ENCODE measurements at regions not wholly inside any gene's neighbourhood (a gene's known extent, or its start where the extent isn't known, plus 50 kb on each side); places are given as distances from the start of the nearest gene placed in this dataset.

DNA sequence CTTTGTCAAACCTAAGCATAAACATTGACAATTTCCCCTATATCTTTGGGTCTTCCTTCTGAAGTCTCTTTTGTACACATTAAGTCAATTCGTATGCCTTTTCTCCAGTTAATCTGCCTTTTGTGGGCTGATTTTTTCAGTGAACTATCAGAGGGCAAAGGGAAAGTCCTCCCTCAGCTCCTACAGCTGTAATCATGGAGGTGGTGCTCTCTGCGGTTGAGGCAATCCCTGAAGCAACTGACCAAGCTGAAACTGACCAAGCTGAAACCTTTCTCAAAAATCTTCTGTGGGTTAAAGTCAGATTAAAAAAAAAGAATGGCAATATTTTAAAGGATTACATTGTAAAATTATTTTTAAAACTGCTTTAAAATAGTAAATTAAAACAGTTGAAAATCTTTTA, 105.8 kb upstream of the DNAJC10 start:
- Histone ChIP-seq H3K4me1 (ENCODE audit: control insufficient read depth in 5 of 5, insufficient read depth in 5 of 5, low read length in 5 of 5) (no peaks in the 10 kb centered on the region), H3K4me3 (ENCODE audit: low read depth in 1 of 5, low read length in 5 of 5) (no peak overlapping the region), H3K9me3 (ENCODE audit: control insufficient read depth in 5 of 5, low read length in 5 of 5) (no peaks in the 10 kb centered on the region), H3K9ac (ENCODE audit: low read length in 5 of 5) (no peak overlapping the region), H3K36me3 (ENCODE audit: control insufficient read depth in 5 of 5, insufficient read depth in 5 of 5, low read length in 5 of 5) (no peaks in the 10 kb centered on the region), H3K27ac (ENCODE audit: low read depth, low read length) (no peak overlapping the region), H3K27me3 (ENCODE audit: control insufficient read depth in 5 of 5, insufficient read depth in 4 of 5, low read length in 5 of 5) (no peaks in the 10 kb centered on the region)

DNA sequence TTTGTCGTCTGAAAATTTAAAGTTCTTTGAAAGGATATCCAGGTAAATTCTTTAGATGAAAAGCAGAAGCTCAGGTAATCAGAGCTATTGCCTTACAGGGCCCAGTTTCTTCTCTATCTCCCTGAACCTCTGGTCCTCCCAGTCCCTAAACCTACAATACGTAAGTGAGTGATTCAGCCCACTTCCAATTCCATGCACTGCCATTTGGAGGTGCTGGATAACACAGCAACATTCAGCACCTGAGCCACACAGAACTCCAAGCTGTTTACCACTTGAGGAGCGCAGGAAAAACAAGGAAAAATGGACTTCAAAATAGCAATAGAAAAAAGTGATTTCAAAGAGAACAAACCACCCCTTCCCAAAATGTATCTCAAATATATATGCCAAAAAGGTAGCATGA, 105.0 kb upstream of the DNAJC10 start:
- H3K4me1 ChIP-seq (ENCODE audit: control insufficient read depth in 5 of 5, insufficient read depth in 5 of 5, low read length in 5 of 5) = no peaks in the 10 kb centered on the region
- no peak overlapping the region for H3K9ac ChIP-seq (ENCODE audit: low read length in 5 of 5)
- no peak overlapping the region for H3K27ac ChIP-seq (ENCODE audit: low read depth, low read length)
- no peak overlapping the region for H3K4me3 ChIP-seq (ENCODE audit: low read depth in 1 of 5, low read length in 5 of 5)
- no peaks in the 10 kb centered on the region for H3K27me3 ChIP-seq (ENCODE audit: control insufficient read depth in 5 of 5, insufficient read depth in 4 of 5, low read length in 5 of 5)
- H3K36me3 ChIP-seq (ENCODE audit: control insufficient read depth in 5 of 5, insufficient read depth in 5 of 5, low read length in 5 of 5) = no peaks in the 10 kb centered on the region
- H3K9me3 ChIP-seq (ENCODE audit: control insufficient read depth in 5 of 5, low read length in 5 of 5) = no peaks in the 10 kb centered on the region

DNA sequence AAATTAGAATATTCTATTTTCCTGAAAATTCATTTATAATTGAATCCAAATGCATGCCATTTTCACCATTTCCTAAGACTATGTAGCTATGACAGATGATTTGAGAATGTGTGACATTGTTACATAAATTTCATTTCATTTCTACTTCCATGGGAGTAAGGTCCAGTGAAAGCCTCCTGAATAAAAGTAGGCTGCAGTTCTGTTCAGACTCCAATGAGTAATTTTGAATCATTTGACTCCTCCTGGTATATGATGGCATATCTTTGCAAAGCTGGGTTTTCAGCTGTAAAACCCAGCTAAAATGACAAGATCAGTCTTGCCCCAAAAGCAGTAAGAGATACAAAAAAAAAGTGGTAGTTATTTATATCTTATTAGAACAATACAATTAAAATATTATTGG, 101.0 kb upstream of the DNAJC10 start:
- no peak overlapping the region for H3K9ac ChIP-seq (ENCODE audit: low read length in 5 of 5)
- H3K27ac ChIP-seq (ENCODE audit: low read depth, low read length) = no peak overlapping the region
- no peaks in the 10 kb centered on the region for H3K4me1 ChIP-seq (ENCODE audit: control insufficient read depth in 5 of 5, insufficient read depth in 5 of 5, low read length in 5 of 5)
- no peaks in the 10 kb centered on the region for H3K36me3 ChIP-seq (ENCODE audit: control insufficient read depth in 5 of 5, insufficient read depth in 5 of 5, low read length in 5 of 5)
- no peaks in the 10 kb centered on the region for H3K27me3 ChIP-seq (ENCODE audit: control insufficient read depth in 5 of 5, insufficient read depth in 4 of 5, low read length in 5 of 5)
- H3K4me3 ChIP-seq (ENCODE audit: low read depth in 1 of 5, low read length in 5 of 5) = no peak overlapping the region
- no peaks in the 10 kb centered on the region for H3K9me3 ChIP-seq (ENCODE audit: control insufficient read depth in 5 of 5, low read length in 5 of 5)

DNA sequence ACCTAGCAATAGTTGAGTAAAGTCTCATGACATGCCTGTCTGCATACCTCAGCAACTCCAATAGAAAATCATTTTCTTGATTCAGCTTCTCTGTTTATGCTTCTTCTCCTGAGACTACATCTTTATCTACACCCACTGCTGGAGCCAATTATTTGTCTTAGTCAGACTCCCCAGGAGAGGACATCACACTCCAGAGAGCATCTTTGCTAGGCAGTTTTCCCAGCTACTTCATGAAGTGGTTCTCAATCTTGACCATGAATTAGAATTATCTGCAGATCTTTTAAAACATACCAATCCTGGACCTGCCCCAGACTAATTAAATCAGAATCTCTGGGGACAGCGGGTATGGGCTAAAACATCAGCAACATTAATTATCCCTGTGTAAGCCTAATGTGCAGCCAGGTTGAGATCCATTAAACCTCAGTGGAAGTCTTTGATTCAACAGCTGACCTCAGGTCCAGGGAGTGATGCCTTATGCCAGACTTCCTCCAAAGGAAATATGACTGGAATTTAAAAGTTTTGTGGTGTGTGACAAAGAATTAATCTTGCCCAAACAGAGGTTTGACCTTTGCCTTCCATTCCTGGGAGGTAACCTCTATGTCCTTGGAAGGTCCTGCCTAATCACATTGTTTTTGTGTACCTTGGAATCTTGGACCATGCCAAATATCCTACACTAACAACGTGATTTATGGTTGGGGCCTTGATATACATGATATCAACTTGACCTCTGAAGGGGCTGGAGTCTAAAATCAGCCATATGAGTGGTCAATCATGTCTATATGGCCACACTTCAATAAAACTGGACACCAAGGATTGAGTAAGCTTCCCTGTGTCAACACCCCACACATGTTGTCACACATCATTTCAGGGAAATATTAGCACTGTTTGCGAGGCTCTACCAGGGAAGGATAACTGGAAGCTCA, 99.3 kb upstream of the DNAJC10 start:
- Histone ChIP-seq H3K27me3 (ENCODE audit: control insufficient read depth in 5 of 5, insufficient read depth in 4 of 5, low read length in 5 of 5) (no peaks in the 10 kb centered on the region), H3K9ac (ENCODE audit: low read length in 5 of 5) (no peak overlapping the region), H3K9me3 (ENCODE audit: control insufficient read depth in 5 of 5, low read length in 5 of 5) (no peaks in the 10 kb centered on the region), H3K36me3 (ENCODE audit: control insufficient read depth in 5 of 5, insufficient read depth in 5 of 5, low read length in 5 of 5) (no peaks in the 10 kb centered on the region), H3K27ac (ENCODE audit: low read depth, low read length) (no peak overlapping the region), H3K4me3 (ENCODE audit: low read depth in 1 of 5, low read length in 5 of 5) (no peak overlapping the region), H3K4me1 (ENCODE audit: control insufficient read depth in 5 of 5, insufficient read depth in 5 of 5, low read length in 5 of 5) (no peaks in the 10 kb centered on the region)

DNA sequence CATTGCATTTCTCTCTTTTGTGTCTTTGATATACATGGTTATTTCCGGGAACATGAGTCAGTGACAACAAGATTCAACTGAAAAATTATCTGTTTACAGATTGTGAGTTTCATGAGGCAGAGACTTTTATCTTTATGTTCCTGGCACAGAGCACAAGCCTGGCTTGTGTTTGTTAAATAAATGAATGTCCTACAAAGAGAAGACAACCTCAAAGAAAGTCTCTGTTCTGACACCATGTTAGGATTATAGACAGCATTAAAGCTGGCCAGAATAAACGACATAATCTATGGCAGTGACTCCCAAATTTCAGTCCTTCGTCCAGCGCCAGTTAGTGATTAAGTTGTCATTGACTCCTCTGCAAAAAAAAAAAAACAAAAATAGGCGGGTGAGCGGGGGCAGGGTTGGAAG, 97.4 kb upstream of the DNAJC10 start:
- Histone ChIP-seq H3K4me1 (ENCODE audit: control insufficient read depth in 5 of 5, insufficient read depth in 5 of 5, low read length in 5 of 5) (no peaks in the 10 kb centered on the region), H3K27me3 (ENCODE audit: control insufficient read depth in 5 of 5, insufficient read depth in 4 of 5, low read length in 5 of 5) (no peaks in the 10 kb centered on the region), H3K36me3 (ENCODE audit: control insufficient read depth in 5 of 5, insufficient read depth in 5 of 5, low read length in 5 of 5) (no peaks in the 10 kb centered on the region), H3K27ac (ENCODE audit: low read depth, low read length) (no peak overlapping the region), H3K4me3 (ENCODE audit: low read depth in 1 of 5, low read length in 5 of 5) (no peak overlapping the region), H3K9ac (ENCODE audit: low read length in 5 of 5) (no peak overlapping the region), H3K9me3 (ENCODE audit: control insufficient read depth in 5 of 5, low read length in 5 of 5) (no peaks in the 10 kb centered on the region)

DNA sequence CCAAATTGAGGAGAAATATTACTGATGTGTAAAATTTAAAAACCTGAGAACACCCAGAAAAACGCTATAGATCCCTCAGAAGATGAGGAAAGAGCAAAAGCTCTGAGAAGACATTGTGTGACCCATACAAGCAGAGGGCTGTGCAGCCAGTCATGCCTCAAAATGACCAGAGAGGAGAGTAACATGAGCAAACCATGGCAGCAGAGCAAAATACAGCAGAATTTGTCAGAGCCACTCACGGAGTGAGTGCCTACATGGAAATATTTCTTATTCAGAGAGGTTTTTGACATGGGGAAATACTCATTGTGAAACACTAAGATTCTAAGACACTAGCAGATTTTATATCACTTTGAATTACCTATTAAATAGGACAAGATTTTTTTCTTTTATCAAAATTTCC, 96.8 kb upstream of the DNAJC10 start:
- Histone ChIP-seq H3K27me3 (ENCODE audit: control insufficient read depth in 5 of 5, insufficient read depth in 4 of 5, low read length in 5 of 5) (no peaks in the 10 kb centered on the region), H3K4me1 (ENCODE audit: control insufficient read depth in 5 of 5, insufficient read depth in 5 of 5, low read length in 5 of 5) (no peaks in the 10 kb centered on the region), H3K36me3 (ENCODE audit: control insufficient read depth in 5 of 5, insufficient read depth in 5 of 5, low read length in 5 of 5) (no peaks in the 10 kb centered on the region), H3K9me3 (ENCODE audit: control insufficient read depth in 5 of 5, low read length in 5 of 5) (no peaks in the 10 kb centered on the region), H3K4me3 (ENCODE audit: low read depth in 1 of 5, low read length in 5 of 5) (no peak overlapping the region), H3K9ac (ENCODE audit: low read length in 5 of 5) (no peak overlapping the region), H3K27ac (ENCODE audit: low read depth, low read length) (no peak overlapping the region)

DNA sequence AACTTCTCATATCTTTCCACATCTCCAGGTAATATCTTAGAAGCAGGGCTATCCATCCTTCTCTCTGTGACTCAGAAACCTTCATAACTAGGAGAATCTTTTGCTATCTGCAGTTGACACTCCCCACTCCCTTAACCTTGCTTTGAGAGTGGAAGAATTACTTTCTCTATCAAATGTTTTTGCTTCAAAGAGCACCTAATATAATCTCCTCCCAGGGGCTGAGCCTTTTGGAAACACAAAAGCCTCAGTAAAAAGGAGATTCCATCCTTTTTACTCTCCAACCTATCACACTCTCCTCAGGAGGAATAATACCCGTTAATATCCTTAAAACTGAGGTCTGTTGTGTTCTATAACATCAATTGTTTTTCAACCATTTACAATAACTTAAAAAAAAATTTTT, 94.9 kb upstream of the DNAJC10 start:
- no peaks in the 10 kb centered on the region for H3K4me1 ChIP-seq (ENCODE audit: control insufficient read depth in 5 of 5, insufficient read depth in 5 of 5, low read length in 5 of 5)
- no peak overlapping the region for H3K27ac ChIP-seq (ENCODE audit: low read depth, low read length)
- H3K4me3 ChIP-seq (ENCODE audit: low read depth in 1 of 5, low read length in 5 of 5) = no peak overlapping the region
- H3K36me3 ChIP-seq (ENCODE audit: control insufficient read depth in 5 of 5, insufficient read depth in 5 of 5, low read length in 5 of 5) = no peaks in the 10 kb centered on the region
- no peak overlapping the region for H3K9ac ChIP-seq (ENCODE audit: low read length in 5 of 5)
- H3K27me3 ChIP-seq (ENCODE audit: control insufficient read depth in 5 of 5, insufficient read depth in 4 of 5, low read length in 5 of 5) = no peaks in the 10 kb centered on the region
- H3K9me3 ChIP-seq (ENCODE audit: control insufficient read depth in 5 of 5, low read length in 5 of 5) = no peaks in the 10 kb centered on the region

DNA sequence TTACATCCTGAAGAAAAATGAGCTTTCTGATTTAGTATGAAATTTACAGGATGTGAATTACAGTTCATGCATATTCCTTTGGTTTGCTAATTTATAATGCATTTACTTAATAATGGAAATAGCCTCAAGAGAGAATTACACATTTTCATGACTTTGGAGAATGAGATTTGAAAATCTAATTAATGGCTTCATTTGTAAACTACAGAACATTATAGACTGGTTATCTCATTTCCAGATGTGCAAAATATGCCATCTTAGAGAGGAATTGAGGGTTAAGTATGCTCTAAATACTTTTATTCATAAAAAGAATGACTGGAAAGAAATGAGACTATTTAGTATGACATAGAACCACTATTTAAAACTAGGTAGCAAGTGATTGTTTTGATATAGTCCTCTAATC, 94.2 kb upstream of the DNAJC10 start:
- Histone ChIP-seq H3K4me1 (ENCODE audit: control insufficient read depth in 5 of 5, insufficient read depth in 5 of 5, low read length in 5 of 5) (no peaks in the 10 kb centered on the region), H3K27me3 (ENCODE audit: control insufficient read depth in 5 of 5, insufficient read depth in 4 of 5, low read length in 5 of 5) (no peaks in the 10 kb centered on the region), H3K4me3 (ENCODE audit: low read depth in 1 of 5, low read length in 5 of 5) (no peak overlapping the region)

DNA sequence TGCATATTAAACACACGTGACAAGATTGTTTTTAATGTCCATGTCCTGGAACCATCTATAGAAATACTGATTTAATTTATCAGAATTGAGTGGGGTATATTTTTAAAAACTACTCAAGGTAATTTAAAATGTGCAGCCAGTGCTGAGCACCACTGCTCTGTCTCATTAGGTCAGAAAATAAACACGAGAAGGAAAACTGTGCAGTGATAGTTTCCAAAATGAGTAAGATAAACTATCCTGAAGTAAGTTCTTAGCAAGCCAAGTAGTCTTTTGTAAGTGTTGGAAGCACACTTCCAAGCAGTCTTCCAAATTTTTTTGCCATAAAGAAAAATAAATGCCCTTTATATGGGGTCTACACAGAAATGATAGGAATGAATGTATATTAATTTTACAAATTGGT, 93.8 kb upstream of the DNAJC10 start:
- no peaks in the 10 kb centered on the region for H3K27me3 ChIP-seq (ENCODE audit: control insufficient read depth in 5 of 5, insufficient read depth in 4 of 5, low read length in 5 of 5)
- H3K27ac ChIP-seq (ENCODE audit: low read depth, low read length) = no peak overlapping the region
- no peaks in the 10 kb centered on the region for H3K36me3 ChIP-seq (ENCODE audit: control insufficient read depth in 5 of 5, insufficient read depth in 5 of 5, low read length in 5 of 5)
- H3K9me3 ChIP-seq (ENCODE audit: control insufficient read depth in 5 of 5, low read length in 5 of 5) = no peaks in the 10 kb centered on the region
- H3K4me3 ChIP-seq (ENCODE audit: low read depth in 1 of 5, low read length in 5 of 5) = no peak overlapping the region
- H3K4me1 ChIP-seq (ENCODE audit: control insufficient read depth in 5 of 5, insufficient read depth in 5 of 5, low read length in 5 of 5) = no peaks in the 10 kb centered on the region
- no peak overlapping the region for H3K9ac ChIP-seq (ENCODE audit: low read length in 5 of 5)

More for the DNA sequence above, 94.2 kb upstream of the DNAJC10 start:
- Histone ChIP-seq H3K9me3 (ENCODE audit: control insufficient read depth in 5 of 5, low read length in 5 of 5) (no peaks in the 10 kb centered on the region), H3K27ac (ENCODE audit: low read depth, low read length) (no peak overlapping the region), H3K9ac (ENCODE audit: low read length in 5 of 5) (no peak overlapping the region), H3K36me3 (ENCODE audit: control insufficient read depth in 5 of 5, insufficient read depth in 5 of 5, low read length in 5 of 5) (no peaks in the 10 kb centered on the region)

DNA sequence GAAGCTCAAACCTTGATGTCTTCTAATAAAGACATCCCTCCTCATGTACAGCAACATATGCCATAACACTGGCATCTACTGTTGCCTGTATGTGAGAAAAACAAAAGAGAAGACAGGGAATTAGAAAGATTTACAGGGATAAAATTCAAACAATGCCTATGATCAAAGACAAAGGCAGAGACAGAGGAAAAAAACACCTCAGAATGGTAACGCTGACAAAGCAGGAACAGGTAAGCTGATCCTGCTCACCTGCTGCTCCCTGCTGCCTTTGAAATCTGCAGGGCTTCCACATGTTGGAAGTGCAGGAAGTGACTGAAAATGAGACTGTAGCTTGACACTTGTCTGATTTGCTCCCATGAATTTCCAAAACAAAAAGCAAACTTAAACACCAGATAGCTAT, 90.2 kb upstream of the DNAJC10 start:
- H3K4me3 ChIP-seq (ENCODE audit: low read depth in 1 of 5, low read length in 5 of 5) = no peak overlapping the region
- no peaks in the 10 kb centered on the region for H3K9me3 ChIP-seq (ENCODE audit: control insufficient read depth in 5 of 5, low read length in 5 of 5)
- no peaks in the 10 kb centered on the region for H3K4me1 ChIP-seq (ENCODE audit: control insufficient read depth in 5 of 5, insufficient read depth in 5 of 5, low read length in 5 of 5)
- H3K36me3 ChIP-seq (ENCODE audit: control insufficient read depth in 5 of 5, insufficient read depth in 5 of 5, low read length in 5 of 5) = no peaks in the 10 kb centered on the region
- no peak overlapping the region for H3K27ac ChIP-seq (ENCODE audit: low read depth, low read length)
- H3K9ac ChIP-seq (ENCODE audit: low read length in 5 of 5) = no peak overlapping the region
- no peaks in the 10 kb centered on the region for H3K27me3 ChIP-seq (ENCODE audit: control insufficient read depth in 5 of 5, insufficient read depth in 4 of 5, low read length in 5 of 5)
